ENCODE measurements at regions not wholly inside any gene's neighbourhood (a gene's known extent, or its start where the extent isn't known, plus 50 kb on each side); places are given as distances from the start of the nearest gene placed in this dataset.

DNA sequence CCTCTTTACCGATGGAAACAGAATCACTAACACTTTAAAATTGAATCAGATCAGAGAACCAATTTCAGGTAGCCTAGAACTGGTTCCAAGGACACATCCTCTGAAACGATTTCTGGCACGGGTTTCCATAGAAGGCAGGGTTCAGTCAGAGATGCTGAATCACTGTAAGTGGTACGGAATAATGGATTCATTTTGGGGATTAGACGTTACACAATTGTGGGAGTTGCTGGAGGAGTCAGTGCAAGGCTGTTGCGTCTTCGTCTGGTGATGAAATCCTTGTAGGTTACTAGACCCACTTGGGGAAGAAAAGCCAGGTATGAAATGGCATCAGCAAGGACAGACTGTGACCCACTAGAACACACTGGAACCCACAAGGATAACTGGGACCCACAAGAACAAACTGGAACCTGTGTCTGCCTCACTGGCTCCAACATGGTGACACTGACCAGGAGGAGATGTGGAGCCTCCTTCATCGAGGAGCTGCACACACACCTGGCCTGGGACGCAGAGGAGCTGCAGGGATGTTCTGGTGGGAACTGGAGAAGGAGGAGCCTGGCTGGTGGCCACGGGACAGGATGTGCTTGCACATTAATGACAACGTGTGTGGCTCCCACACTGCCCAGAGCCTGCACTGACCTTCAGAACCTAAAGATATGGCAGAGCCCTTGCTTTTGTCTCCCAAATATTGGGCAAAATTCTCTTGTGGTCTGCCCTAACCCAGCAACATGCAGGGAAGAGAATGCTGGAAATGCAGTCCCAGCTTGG is 105.1 kb downstream of the TRAPPC11 start:
- DNase-seq = no peak

DNA sequence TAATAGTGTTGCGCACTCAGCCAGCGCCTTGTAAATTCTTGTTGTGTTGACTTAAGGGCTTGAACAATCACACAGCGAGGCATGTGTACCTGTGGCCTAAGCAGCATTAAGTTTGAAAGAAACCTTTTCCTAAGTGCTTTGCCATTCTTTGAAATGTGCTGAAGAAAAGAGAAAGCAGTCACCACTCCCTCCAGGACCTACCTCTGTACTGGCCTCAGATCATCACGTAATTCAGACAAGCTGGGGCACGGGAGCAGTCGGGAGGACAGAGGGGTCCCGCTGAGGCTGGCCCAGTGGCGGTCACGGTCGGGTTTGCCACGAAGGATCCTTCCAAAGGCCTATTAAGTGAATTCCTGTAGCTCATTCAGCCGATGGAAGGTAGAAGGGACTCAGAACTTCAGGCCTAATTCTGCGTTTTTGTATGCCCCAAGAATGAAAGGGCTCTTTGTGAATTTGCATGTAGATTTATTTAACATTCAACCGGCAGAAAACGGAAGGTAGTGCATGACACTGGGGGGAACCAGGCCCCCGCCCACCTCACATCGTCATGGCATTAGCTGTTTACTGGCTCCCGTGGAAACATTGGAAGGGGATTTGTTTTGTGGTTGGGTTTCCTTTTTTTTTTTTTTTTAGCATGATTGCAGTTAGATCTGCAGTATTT is 106.3 kb downstream of the TRAPPC11 start:
- DNase-seq = no peak

DNA sequence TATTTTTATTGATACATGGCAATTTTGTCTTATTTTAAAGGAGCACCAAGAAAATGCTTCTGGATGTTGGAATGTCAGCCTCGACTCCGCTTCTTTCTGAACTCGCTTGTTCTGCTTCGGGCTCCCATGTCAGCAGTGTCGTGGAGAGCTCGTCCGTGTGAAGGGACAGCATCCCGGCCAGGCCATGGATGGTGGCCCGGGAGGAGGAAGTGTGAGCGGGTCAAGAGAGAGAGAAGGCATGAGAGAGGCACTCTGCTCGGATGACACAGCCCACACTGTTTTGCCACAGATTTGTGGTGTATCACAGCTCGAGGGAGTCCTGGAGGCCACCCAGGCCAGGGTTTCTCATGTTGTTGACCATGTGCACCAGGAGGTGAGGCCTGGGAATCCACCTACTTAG is 107.0 kb downstream of the TRAPPC11 start:
- no peak for DNase-seq

DNA sequence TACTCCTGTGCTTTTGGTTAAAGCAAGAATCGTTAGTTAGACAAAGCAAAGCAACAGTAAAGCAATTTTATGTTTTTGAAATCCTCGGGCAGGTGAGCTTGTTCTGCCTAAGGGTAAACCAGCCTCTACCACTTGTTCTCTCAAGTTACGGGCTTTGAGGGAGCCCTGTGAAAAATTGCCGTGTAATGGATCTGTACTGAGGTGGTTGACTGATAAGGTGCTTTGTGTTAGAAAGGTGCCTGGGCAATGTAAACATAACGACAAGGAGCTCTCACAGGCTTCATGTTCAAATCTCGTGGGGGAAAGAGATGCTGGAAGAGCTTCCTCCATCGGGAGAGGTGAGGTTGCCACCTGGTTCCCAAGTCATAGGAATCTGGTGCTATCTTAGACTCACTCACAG is 111.8 kb downstream of the TRAPPC11 start:
- no peak for DNase-seq

DNA sequence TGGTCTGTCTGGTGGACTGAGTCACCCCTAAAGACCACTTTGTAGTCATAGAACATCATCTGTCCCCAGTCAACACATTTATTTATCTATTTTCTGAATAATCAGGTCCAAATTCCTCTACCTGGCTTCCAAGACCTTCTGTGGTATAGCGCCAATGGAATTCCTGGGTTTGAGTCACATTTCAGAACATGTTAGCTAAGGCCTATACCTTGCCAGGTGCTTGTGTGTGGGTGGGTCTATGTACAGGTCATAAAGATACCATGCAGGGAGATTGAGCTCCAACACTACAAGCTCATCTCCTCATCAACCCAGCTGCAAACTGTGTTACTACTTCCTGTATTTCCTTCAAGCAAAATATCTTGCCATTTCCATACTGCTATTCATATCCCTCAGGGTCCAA is 113.3 kb downstream of the TRAPPC11 start:
- DNase-seq = no peak

DNA sequence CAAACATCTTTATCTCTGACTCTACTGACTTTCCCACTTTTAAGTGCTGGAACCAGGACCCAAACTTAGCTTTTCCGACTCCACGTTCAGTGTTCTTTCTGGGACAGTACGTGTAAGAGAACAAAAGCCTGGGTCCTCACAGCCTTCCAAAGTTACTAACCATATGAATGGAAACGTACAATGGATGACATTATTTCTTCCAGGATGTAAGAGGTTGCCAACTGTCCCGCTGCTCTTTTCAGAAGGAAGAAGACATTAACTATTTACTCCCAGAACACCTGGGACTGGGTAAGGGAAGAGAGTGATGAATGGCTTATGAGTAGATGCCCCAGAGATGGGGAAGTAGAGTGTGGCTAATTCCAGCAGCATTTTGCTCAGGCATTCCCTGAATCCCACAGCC is 114.7 kb downstream of the TRAPPC11 start:
- DNase-seq = no peak

DNA sequence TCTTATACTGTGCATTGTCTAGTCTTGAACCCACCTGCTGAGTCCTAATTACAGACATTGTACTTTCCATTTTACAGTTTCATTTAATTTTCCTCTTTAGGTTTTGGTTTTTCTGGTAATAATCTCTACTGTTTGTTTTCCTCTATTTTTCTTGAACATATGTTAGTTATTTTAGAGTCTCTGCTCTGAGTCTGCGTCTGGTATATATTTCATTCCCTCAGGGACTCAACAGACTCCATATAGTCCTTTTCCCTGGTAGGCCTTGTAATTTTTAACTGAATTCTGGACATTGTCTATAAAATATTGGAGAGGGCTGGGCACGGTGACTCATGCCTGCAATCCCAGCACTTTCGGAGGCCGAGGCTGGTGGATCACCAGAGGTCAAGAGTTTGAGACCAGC is 121.8 kb upstream of the STOX2 start:
- DNase-seq = no peak

DNA sequence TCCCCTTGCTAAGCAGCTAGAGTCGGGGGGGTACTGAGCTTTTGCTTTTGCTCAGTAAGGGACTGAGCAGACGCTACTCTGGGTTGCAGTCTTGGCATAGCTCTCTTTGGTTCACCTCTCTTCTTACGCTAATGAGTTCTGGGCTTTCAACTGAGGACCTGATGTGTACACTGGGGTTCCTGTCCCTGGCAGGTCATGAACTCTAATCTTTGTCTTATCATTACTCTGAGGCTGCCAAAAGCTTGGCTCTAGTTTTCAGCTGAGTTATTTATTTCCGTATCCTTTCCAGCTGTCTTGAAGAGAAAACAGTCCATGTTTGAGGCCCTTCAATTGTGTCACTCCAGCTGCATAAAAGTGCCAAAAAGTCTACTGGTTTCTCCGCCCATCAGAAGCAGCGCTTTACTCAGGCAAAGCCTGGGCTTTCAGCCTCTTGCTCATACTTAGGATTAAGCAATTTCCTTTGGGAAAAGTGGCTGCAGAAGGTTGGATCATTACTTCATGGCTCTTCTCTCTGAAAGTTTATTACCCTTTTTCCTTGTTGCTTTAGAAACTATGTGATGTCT is 121.0 kb upstream of the STOX2 start:
- no peak for DNase-seq

DNA sequence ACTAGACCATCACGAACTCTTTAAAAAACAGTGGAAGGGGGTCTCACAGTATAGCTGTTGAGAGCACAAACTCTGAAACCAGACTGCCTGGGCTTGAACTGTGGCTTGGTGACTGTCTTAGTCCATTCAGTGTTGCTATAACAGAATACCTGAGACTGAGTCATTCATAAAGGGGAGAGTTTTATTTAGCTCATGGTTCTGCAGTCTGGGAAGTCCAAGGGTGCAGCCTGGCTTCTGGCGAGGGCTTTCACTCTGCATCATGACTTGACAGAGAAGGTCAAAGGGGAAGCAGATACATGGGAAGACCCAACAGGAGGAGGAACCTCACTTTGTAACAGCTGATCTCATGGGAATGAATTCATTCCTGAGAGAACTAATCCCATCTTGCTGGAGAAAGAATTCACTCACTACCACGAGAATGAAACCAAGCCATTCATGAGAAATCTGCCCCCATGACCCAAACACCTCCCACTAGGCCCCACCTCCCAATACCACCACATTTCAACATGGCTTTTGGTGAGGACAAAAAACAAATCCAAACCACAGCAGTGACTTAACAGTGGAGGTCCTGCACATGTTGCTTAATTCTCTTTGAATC is 116.7 kb upstream of the STOX2 start:
- no peak for DNase-seq

DNA sequence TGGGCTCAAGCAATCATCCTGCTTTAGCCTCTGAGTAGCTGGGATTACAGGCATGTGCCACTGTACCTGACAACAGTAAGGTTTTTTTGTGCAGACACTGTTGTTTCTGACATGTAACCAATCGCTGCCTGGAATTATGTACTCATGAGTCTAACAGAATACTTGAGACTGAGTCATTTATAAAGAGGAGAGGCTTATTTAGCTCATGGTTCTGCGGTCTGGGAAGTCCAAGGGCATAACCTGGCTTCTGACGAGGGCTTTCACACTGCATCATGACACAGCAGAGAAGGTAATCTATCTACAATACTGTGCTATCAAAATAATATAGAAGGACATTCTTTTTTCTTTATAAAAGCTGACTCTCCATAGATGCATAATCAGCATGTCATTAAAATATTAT is 115.5 kb upstream of the STOX2 start:
- no peak for DNase-seq

DNA sequence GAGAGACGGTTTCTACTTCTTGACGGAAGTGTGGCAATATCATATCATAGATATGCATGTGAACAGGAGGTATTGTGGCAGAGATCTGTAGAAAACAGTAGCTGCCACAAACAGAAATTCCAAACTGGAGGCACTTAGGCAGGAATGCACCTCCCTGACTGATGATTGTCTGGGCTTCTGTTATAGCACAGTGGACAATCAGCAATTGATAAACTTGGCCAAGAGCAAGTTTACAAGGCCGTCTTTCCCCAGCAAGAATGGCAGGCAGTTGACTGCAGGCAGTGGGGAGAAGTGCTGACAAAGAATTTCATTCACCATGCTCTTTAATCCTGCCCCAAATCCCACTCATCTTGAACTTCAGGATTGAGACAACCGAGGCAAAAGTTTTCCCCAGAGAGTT is 114.4 kb upstream of the STOX2 start:
- no peak for DNase-seq

DNA sequence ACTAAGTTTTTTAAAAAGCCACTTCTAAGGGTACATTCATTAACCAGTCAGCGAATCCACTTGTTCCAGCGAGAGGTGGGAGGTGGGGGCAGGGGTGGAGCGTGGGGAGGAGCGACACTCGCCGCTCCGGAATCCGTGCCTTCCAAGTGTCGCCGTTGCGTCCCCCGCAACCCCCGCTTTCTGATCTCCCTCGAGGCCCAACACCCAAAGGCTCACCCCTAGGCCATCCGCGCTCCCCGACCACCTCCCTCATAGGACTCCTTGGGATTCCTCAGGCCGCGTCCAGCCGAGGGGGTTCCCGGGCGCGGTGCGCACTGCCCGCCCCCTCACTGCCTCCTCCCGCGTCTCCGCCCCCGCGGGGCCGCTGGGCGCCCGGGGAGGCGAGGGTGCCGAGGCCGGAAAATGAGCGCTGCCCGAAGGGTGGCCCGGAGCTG is 108.1 kb upstream of the STOX2 start:
- peak; percentile 24 for DNase-seq

DNA sequence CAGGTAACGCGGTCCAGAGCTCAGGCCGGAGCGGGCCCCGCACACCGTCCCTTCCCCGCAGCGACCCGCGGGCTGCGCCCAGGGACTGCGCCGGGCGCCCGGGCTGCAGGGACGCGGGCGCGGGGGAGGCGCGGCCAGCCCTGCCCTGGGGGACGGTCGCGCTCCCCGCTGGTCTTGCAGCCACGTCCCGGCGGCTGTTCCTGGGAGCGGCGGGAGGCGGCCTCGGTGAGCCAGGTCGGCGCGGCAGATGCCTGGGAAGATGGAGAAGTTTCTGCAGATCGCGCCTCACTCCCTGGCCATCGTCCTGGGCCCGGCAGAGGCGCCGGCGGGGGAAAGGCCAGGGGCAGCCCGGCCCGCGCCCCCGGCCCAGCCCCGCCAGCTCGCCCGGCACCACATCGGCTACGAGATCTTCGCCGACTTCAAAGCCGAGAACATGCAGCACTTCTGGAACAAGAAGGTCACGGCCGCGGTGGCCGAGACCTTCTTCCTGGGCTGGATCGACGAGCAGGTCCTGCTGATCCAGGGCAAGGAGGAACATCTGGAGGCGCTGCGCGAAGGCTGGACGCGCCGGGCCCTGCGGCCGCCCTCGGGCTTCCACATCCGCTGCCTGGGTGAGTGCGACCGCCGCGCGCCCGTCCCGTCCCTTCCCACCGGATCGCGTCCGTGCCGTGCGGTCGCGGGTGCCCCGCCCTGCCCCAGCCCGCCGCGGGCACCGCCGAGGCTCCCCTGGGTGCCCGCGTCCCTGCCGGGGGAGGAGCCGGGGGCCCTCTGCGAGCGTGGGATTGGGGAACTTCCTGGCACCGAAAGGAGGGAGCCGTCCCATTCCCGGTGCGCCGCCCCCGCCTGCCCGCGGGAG is 107.4 kb upstream of the STOX2 start:
- DNase-seq = peak; percentile 18

DNA sequence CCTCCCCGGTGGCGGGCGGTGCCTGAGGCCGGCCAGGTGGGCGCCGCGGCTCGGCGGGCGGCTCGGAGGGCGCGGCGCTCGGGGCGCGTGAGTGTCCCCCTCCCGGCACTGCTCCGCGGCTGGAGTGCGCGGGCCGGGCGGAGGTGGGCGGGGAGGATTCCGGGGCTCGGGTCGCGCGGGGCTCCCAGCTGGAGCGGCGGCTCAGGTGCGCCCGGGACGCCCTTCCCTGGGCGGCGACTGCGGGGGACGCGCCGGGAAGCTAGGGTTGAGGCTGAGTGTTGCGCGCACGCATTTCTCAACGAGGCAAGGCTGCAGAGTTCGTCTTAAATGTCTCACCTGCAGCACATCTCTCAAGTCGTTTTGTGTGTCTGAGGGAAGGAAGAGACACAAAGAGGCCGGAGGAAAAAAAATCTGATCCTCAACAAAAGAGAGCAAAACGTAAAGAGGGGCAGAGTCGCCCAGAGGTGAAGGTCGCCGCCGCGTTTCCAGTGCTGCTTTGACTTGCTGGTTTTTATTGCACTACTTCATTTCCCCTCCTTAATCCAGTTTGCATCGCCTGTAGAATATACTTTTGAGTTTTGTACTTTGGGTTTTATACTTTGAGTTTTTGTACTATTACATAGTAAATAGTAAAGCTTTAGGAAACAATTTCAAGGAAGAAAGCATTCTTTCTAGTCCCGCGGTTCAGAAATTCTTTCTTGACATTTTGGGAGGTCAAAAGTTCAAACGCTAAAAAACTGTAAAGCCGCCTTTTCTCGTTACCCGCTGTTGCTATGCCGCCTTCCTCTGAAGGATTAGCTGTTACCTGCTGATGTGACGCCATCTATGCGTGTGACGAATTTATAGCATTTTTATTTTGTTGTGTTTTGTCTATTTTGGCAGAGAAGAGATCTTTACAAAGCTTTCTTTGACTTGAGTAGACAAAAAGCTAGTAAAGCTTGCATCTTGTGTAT is 106.5 kb upstream of the STOX2 start:
- DNase-seq = no peak

DNA sequence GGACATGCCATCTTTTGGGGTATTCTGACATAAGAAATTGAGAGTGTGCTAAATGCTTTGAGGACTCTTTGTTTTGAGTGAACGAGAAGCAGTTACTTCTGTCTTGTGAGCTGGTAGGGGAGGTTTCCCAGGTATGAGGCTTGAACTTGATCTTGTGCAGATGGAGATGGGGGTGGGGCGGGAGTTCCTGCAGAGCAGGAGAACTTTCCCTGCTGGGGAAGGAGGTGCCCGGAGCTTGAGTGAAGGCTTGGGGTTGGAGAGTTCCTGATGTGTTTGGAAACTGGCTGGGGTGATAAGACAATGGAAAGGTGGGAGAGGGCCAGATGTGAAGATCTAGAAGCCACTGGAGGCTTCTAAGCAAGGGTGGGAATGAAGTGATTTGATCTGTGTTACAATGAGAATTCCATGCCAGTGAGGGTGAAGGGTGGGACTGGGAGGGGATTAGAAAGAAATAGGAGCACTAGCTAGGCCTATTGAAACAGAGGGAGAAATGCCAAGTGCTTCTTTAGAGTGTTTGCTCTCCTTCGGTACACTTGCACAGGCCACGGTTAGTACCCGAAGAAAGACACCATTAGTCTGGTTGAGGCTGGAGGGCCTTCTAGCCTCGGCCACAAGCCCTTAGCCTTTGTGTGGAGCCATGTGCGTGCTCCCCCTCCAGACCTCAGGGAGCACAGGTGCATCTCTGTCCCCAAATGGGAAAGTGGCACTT is 103.5 kb upstream of the STOX2 start:
- DNase-seq = no peak

DNA sequence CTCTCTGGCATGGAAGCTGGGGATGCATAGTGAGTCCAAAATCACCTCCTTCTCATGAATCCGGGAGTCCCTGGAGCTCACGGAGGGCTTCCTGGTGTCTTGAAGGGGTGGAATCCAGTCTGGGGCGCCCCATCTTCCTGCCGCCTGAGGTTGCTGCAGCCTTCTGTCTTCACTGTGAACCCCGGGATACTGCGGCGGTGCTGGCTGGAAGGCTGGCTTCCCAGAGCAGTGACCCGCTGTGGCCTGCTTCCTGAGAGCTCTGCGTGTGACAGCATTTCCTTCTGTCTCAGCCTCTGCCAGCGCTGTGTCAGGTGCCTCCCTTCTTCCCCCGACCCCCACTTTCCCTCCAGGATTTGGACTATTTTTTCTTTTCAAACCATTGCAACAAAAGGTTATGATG is 98.8 kb upstream of the STOX2 start:
- DNase-seq = no peak

DNA sequence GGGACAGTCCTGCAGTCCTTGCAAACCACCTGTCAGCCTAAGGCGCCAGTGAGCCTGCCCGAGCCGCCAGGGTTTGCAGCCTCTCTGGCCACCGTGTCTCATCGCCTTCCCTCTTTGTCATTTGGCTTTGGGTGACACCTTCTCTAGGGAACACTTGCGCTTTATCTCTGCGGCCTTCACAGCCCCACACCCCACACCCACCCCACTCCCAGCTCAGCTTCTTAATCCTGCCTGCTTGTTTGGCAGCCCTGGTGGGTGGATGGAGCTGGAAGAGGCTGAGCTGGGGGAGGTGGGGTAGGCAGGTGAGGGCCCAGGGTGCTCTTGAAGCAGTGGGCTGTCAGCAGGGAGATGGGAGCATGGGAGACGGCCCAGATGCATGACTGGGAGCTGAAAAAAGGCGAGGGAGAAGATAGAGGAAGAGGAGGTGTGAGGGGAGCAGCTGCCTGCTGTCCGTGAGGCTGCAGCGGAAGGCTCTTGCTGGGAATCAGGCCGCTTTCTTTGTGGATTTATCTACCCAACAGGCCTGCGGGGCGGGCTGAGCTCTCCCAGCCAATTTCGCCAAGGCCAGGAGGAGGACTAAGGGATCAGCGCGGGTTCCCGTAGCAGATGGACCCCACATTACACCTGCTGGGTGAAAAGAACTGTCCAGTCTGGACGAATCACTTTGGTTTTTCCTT is 97.5 kb upstream of the STOX2 start:
- no peak for DNase-seq

DNA sequence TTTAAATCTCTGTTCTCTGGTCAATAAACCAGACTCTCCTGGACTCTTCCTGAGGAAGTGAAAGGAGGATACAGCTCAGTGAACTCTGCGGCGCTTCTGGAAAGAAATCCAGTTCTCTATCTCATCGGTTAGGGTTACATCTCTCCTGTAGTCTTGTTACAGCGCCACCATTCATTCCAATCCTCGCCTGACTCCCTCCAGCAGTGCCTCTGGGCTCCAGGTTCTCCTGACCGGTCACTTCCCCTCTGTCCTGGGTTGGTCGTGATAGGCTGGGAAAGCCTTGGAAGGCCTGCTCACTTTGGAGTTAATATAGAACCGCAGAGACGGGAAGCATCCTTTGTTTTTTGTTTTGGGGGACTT is 97.0 kb upstream of the STOX2 start:
- no peak for DNase-seq

DNA sequence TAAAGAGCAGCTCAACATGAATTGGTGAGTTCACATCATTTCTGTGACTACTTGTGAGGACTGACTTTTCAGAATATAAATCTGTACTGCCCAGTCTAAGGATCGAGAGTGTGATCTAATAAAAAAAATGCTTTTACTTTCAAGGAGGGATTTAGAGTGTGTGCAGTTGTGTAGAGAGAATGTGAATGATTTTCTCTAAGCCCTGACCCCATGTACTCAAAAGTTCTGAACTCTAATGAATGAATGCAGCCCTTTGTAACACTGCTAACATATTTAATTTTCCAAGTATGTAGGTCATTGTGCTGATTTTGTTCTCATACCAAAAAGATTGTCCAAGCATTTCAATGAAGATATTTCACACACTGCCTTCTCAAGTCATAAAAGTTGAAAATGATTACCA is 92.5 kb upstream of the STOX2 start:
- DNase-seq = no peak

DNA sequence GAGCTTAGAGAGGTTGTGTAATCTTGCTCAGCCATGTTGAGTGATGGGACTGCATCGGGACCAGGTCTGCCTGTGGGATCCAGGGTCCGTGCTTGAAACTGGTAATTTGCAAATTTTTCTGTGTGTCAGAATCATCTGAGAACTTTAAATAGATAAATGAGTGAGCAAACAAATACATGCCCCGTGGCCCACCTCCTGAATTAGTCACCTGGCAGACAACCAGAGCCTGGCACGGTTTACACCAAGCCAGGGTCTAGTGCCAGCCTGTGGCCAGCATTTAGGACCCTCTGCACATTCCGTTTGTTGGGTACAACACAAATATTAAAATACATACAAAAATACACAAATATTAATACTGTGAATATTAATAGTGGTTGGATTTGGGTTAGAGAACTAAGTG is 90.6 kb upstream of the STOX2 start:
- DNase-seq = no peak

DNA sequence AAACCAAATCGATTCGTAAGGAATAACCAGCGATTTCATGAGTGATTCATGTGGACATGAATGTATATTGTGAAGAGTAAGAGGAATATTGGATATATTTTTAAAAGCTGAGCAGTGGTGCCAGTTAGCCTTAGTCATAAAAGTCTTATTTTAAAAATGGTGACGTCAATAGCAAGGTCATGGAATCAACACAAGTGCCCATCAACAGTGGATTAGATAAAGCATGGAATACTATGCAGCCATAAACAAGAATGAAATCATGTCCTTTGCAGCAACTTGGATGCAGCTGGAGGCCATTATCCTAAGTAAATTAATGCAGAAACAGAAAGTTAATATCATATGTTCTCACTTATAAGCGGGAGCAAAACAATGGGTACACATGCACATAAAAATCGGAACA is 89.0 kb upstream of the STOX2 start:
- DNase-seq = no peak

Data from activated CD4-positive, alpha-beta T cell treated with anti-CD3 and anti-CD28 coated beads for 48 hours (primary cell).